ENCODE measurements at regions not wholly inside any gene's neighbourhood (a gene's known extent, or its start where the extent isn't known, plus 50 kb on each side); places are given as distances from the start of the nearest gene placed in this dataset.

DNA sequence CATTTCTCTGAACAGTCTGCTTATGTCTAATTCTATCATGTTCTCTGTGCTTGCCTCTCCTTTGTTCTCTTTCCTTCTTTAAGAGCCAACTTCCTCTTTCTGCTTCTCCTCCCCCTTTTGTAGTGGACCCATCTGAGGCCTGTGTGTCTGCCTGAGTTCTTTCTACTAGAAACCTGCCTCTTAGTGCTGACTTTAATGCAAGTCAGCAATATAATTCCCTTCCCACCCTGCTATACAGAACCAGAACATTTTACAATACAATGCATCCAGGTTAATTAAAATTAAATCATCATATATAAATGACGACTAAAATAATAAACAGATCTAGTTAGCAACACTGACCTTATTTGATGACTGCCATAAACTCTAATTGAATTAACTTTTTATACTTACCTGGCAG is 82.6 kb upstream of the GAS1 start:
- TF ChIP-seq CTCF (conservative IDR thresholded peaks at IDR 0.05; ENCODE audit: low read length) (no peak), EZH2phosphoT487 (IDR thresholded peaks at IDR 0.05; ENCODE audit: borderline replicate concordance, low read depth, low read length) (no peak)

Data from OCI-LY7 (cell line).